Parathyroid adenoma (tissue), 2 donors: ENCODE measurements at regions not wholly inside any gene's neighbourhood (a gene's known extent, or its start where the extent isn't known, plus 50 kb on each side); places are given as distances from the start of the nearest gene placed in this dataset.

Experiments used
- H2AFZ ChIP-seq: fragments of 300-600 bp; sonication (generic); one replicate; pipeline ENCODE4 v1.7.0; 2017; ENCODE audit warnings: antibody characterized with exemption, mild to moderate bottlenecking
- H3K27ac ChIP-seq: fragments of 300-600 bp; sonication (generic); one replicate; pipeline ENCODE4 v1.7.0; 2017
- H3K27me3 ChIP-seq: fragments of 300-600 bp; sonication (generic); one replicate; pipeline ENCODE4 v1.7.0; 2017; ENCODE audit warnings: low read length; ENCODE audit not compliant: control insufficient read depth, insufficient read depth
- H3K36me3 ChIP-seq: fragments of 300-600 bp; sonication (generic); one replicate; pipeline ENCODE4 v1.7.0; 2017; ENCODE audit warnings: low read length; ENCODE audit not compliant: control insufficient read depth, insufficient read depth
- H3K4me1 ChIP-seq: fragments of 300-600 bp; sonication (generic); one replicate; pipeline ENCODE4 v1.7.0; 2017; ENCODE audit warnings: control low read depth
- H3K4me2 ChIP-seq: fragments of 300-600 bp; sonication (generic); one replicate; pipeline ENCODE4 v1.7.0; 2017; ENCODE audit warnings: low read length
- H3K4me3 ChIP-seq: fragments of 300-600 bp; sonication (generic); one replicate; pipeline ENCODE4 v1.7.0; 2017; ENCODE audit warnings: low read depth, low read length
- H3K79me2 ChIP-seq: fragments of 300-600 bp; sonication (generic); one replicate; pipeline ENCODE4 v1.7.0; 2017; ENCODE audit warnings: control low read depth
- H3K9ac ChIP-seq: fragments of 300-600 bp; sonication (generic); one replicate; pipeline ENCODE4 v1.7.0; 2017; ENCODE audit warnings: mild to moderate bottlenecking
- H3K9me3 ChIP-seq: fragments of 300-600 bp; sonication (generic); one replicate; pipeline ENCODE4 v1.7.0; 2017; ENCODE audit warnings: low read length; ENCODE audit not compliant: control insufficient read depth
- CTCF ChIP-seq: fragments of 300-600 bp; sonication (generic); IDR thresholded peaks from one replicate; pipeline ENCODE4 v1.7.0; 2017; ENCODE audit warnings: antibody characterized with exemption, mild to moderate bottlenecking
- donor health status: primary hyperparathyroidism.

GRCh38 chr5:116813906-116814305 is 239.3 kb upstream of the SEMA6A start:
- H3K9ac ChIP-seq = no peak overlapping the region

DNA sequence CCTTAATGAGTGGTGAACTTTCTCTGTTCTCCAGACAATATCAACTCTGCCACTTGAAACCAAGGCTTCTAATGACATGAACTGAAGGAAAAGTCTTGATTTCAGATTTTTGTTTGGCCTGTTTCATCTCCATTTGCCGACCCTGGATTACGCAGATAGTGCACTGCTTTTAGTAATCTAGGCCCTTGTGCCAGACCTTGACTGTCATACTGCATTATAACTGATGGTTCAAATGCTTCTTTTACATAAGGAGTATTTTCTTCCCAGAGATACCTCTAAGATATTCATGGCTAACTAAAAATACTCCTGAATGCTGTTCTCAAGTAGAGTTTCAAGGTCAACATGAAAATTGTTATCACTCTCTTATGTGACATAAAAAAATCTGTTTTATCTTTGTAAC is 238.7 kb upstream of the SEMA6A start:
- TF ChIP-seq CTCF = no peak
- H2AFZ ChIP-seq = no peak overlapping the region
- no peaks in the 10 kb centered on the region for H3K36me3 ChIP-seq
- no peaks in the 10 kb centered on the region for H3K9me3 ChIP-seq
- H3K79me2 ChIP-seq = no peaks in the 10 kb centered on the region
- no peak overlapping the region for H3K9ac ChIP-seq
- H3K27me3 ChIP-seq = no peaks in the 10 kb centered on the region
- no peak overlapping the region for H3K27ac ChIP-seq
- H3K4me3 ChIP-seq = no peak overlapping the region
- no peaks in the 10 kb centered on the region for H3K4me1 ChIP-seq
- H3K4me2 ChIP-seq = no peak overlapping the region

More at GRCh38 chr5:116813906-116814305, 239.3 kb upstream of the SEMA6A start:
- Histone ChIP-seq H3K27me3 (no peaks in the 10 kb centered on the region), H2AFZ (no peak overlapping the region), H3K9me3 (no peaks in the 10 kb centered on the region), H3K36me3 (no peaks in the 10 kb centered on the region), H3K4me1 (no peaks in the 10 kb centered on the region), H3K4me3 (no peak overlapping the region), H3K27ac (no peak overlapping the region), H3K4me2 (no peak overlapping the region), H3K79me2 (no peaks in the 10 kb centered on the region)
- no peak for TF ChIP-seq CTCF

DNA sequence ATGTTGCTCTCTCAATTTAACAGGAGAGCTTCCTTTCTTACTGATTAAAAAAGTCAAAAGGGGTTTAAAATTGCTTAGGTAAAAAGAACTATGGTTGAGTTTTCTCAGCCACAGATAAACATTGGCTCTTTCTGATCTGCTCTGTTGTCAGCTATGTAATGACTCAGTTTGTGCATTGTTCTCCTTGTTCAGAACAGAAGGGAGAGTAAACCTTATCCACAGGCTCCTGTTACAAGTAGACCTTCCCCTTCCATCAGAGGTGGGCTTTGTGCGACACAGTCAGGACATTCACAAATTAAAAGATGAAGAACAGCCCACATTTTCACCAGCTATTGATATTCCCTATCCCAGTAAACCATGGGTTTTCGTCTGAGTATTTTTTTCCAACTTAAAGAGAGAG is 236.3 kb upstream of the SEMA6A start:
- H3K79me2 ChIP-seq = no peaks in the 10 kb centered on the region
- no peak for TF ChIP-seq CTCF
- H3K27me3 ChIP-seq = no peaks in the 10 kb centered on the region
- no peaks in the 10 kb centered on the region for H3K9me3 ChIP-seq
- H3K4me1 ChIP-seq = no peaks in the 10 kb centered on the region
- no peaks in the 10 kb centered on the region for H3K36me3 ChIP-seq
- H3K4me2 ChIP-seq = no peak overlapping the region
- H3K27ac ChIP-seq = no peak overlapping the region
- H2AFZ ChIP-seq = no peak overlapping the region
- no peak overlapping the region for H3K9ac ChIP-seq
- H3K4me3 ChIP-seq = no peak overlapping the region

DNA sequence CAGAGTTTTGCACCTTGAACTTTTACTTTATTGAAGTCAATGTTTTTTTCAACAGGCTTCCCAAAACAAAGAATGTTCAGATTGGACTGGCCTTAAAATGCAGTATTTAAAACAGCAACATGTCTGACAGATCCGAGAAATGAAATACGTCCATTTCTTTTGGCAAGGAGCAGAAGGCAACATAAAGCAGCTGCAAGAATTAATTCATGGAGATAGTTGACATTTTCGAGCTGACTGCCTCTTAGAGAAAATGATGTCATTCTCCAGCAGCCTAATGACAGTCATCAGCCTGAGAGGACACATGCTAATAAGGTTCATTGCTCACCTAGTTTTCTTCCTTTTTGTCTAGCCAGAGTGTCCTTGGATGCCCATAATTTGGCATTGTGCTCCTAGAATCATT is 232.2 kb upstream of the SEMA6A start:
- no peak for TF ChIP-seq CTCF
- Histone ChIP-seq H3K9ac (no peak overlapping the region), H3K4me1 (no peaks in the 10 kb centered on the region), H3K36me3 (no peaks in the 10 kb centered on the region), H2AFZ (no peak overlapping the region), H3K4me2 (no peak overlapping the region), H3K79me2 (no peaks in the 10 kb centered on the region), H3K9me3 (no peaks in the 10 kb centered on the region), H3K4me3 (no peak overlapping the region), H3K27me3 (no peaks in the 10 kb centered on the region), H3K27ac (no peak overlapping the region)

GRCh38 chr5:116799401-116799800 is 224.8 kb upstream of the SEMA6A start:
- H3K79me2 ChIP-seq = no peaks in the 10 kb centered on the region
- no peaks in the 10 kb centered on the region for H3K27me3 ChIP-seq
- no peak overlapping the region for H3K27ac ChIP-seq
- H3K9ac ChIP-seq = no peak overlapping the region
- TF ChIP-seq CTCF = no peak
- H3K4me3 ChIP-seq = no peak overlapping the region
- no peak overlapping the region for H2AFZ ChIP-seq
- no peak overlapping the region for H3K4me2 ChIP-seq
- no peaks in the 10 kb centered on the region for H3K36me3 ChIP-seq
- no peaks in the 10 kb centered on the region for H3K4me1 ChIP-seq
- H3K9me3 ChIP-seq = no peaks in the 10 kb centered on the region
